ENCODE measurements at regions not wholly inside any gene's neighbourhood (a gene's known extent, or its start where the extent isn't known, plus 50 kb on each side); places are given as distances from the start of the nearest gene placed in this dataset.

DNA sequence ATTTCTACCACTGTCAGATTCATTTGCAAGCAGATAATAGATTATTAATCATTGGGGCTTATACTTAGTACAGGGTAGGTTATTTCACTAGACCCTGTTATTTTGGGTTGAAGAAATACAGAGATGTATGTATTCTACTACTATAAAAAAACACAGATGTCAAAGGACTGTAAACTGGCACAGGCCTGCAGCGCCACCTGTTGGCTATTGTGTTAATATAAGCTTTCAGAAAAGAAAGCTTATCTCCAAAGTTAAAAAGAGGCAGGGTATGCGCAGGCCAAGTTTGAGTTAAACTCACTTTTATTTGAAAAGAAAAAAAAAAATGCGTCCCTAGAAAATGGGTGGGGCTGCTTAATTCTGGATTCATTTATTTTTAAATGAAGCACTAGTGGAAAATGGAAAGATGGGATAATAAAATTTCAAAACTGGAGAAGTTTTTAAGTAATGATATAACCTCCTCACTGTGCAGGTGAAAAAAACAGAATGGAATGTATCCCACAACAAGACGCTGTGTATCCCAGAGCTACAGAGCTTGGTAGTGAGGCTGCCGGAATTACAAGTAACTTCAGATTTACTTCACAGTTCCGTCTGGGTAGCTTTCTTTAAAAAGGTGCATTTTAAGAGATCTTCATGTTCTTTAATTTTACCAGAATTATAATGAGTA, 407.2 kb upstream of the TGFBR2 start:
- no peaks in the 10 kb centered on the region for H3K36me3 ChIP-seq (ENCODE audit: control insufficient read depth, insufficient read depth, low read length)
- no peak overlapping the region for H3K9ac ChIP-seq (ENCODE audit: low read length)
- H3K4me3 ChIP-seq (ENCODE audit: low read length): no peak overlapping the region
- no peaks in the 10 kb centered on the region for H3K27me3 ChIP-seq (ENCODE audit: control insufficient read depth, insufficient read depth, low read length)
- no peak overlapping the region for H3K27ac ChIP-seq (ENCODE audit: low read depth, low read length)
- H3K4me1 ChIP-seq (ENCODE audit: control insufficient read depth, insufficient read depth, low read length): no peaks in the 10 kb centered on the region

DNA sequence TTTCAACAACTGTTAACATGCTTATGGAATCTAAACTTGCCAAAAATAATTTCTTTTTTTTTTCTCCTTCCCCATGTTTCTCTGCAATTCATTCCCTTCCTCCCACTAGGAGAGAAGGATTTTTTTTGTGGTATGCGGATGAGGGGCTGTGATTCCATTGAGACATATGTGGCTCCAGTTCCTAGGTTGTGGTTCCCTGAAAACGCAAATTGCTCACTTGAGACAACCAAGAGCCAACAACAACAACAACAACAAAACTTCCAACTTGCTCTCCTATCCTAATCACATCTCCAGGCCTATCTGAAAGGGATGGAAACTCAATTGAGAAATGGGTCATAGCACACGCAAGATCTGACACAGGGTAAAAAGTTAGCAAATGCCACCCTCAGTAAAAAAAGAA, 406.5 kb upstream of the TGFBR2 start:
- H3K36me3 ChIP-seq (ENCODE audit: control insufficient read depth, insufficient read depth, low read length): no peaks in the 10 kb centered on the region
- no peaks in the 10 kb centered on the region for H3K27me3 ChIP-seq (ENCODE audit: control insufficient read depth, insufficient read depth, low read length)
- no peak overlapping the region for H3K4me3 ChIP-seq (ENCODE audit: low read length)
- no peak overlapping the region for H3K27ac ChIP-seq (ENCODE audit: low read depth, low read length)
- no peak overlapping the region for H3K9ac ChIP-seq (ENCODE audit: low read length)
- no peaks in the 10 kb centered on the region for H3K4me1 ChIP-seq (ENCODE audit: control insufficient read depth, insufficient read depth, low read length)

DNA sequence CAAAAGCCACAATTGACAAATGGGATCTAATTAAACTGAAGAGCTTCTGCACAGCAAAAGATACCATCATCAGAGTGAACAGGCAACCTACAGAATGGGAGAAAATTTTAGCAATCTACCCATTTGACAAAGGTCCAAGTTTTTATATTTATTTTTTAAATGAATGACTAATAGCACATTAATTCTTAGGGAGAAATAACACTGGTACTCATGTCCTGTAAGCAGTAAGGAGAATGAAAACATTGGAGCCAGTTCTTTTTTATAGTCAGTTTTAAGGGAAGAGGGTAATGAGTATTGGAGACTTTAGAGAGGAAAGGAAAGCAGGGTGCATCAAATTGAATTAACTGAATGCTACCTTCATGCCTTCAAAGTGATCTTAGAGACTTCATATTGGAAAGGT, 404.7 kb upstream of the TGFBR2 start:
- Histone ChIP-seq H3K27me3 (ENCODE audit: control insufficient read depth, insufficient read depth, low read length) (no peaks in the 10 kb centered on the region), H3K4me1 (ENCODE audit: control insufficient read depth, insufficient read depth, low read length) (no peaks in the 10 kb centered on the region), H3K4me3 (ENCODE audit: low read length) (no peak overlapping the region), H3K9ac (ENCODE audit: low read length) (no peak overlapping the region), H3K27ac (ENCODE audit: low read depth, low read length) (no peak overlapping the region), H3K36me3 (ENCODE audit: control insufficient read depth, insufficient read depth, low read length) (no peaks in the 10 kb centered on the region)

GRCh38 chr3:30203301-30203700, 403.1 kb upstream of the TGFBR2 start:
- no peaks in the 10 kb centered on the region for H3K36me3 ChIP-seq (ENCODE audit: control insufficient read depth, insufficient read depth, low read length)
- no peaks in the 10 kb centered on the region for H3K27me3 ChIP-seq (ENCODE audit: control insufficient read depth, insufficient read depth, low read length)
- no peak overlapping the region for H3K27ac ChIP-seq (ENCODE audit: low read depth, low read length)
- H3K4me3 ChIP-seq (ENCODE audit: low read length): no peak overlapping the region
- H3K4me1 ChIP-seq (ENCODE audit: control insufficient read depth, insufficient read depth, low read length): no peaks in the 10 kb centered on the region
- H3K9ac ChIP-seq (ENCODE audit: low read length): no peak overlapping the region

GRCh38 chr3:30204126-30204525, 402.3 kb upstream of the TGFBR2 start:
- Histone ChIP-seq H3K27ac (ENCODE audit: low read depth, low read length) (no peak overlapping the region), H3K4me1 (ENCODE audit: control insufficient read depth, insufficient read depth, low read length) (no peaks in the 10 kb centered on the region)

DNA sequence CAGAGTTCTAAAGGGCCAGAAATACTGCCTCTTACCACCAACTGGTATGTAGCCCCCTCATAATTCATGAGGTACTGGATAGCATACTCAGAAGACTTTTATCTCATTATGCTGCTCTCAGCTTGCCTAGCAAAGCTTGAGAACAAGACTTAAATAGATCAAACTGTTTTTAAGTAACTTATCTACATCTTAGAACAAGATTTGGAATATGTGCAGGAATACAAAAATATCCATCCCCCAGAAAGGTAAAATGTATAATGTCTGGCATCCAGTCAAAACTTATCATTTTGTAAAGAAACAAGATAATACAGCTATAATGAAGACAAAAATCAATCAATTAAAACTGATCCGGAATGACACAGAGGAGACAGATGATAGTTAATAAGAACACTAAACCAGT, 400.4 kb upstream of the TGFBR2 start:
- Histone ChIP-seq H3K27ac (ENCODE audit: low read depth, low read length) (no peak overlapping the region), H3K9ac (ENCODE audit: low read length) (no peak overlapping the region), H3K4me3 (ENCODE audit: low read length) (no peak overlapping the region), H3K36me3 (ENCODE audit: control insufficient read depth, insufficient read depth, low read length) (no peaks in the 10 kb centered on the region), H3K4me1 (ENCODE audit: control insufficient read depth, insufficient read depth, low read length) (no peaks in the 10 kb centered on the region), H3K27me3 (ENCODE audit: control insufficient read depth, insufficient read depth, low read length) (no peaks in the 10 kb centered on the region)

More at GRCh38 chr3:30204126-30204525, 402.3 kb upstream of the TGFBR2 start:
- H3K9ac ChIP-seq (ENCODE audit: low read length): no peak overlapping the region
- H3K4me3 ChIP-seq (ENCODE audit: low read length): no peak overlapping the region
- no peaks in the 10 kb centered on the region for H3K27me3 ChIP-seq (ENCODE audit: control insufficient read depth, insufficient read depth, low read length)
- no peaks in the 10 kb centered on the region for H3K36me3 ChIP-seq (ENCODE audit: control insufficient read depth, insufficient read depth, low read length)

DNA sequence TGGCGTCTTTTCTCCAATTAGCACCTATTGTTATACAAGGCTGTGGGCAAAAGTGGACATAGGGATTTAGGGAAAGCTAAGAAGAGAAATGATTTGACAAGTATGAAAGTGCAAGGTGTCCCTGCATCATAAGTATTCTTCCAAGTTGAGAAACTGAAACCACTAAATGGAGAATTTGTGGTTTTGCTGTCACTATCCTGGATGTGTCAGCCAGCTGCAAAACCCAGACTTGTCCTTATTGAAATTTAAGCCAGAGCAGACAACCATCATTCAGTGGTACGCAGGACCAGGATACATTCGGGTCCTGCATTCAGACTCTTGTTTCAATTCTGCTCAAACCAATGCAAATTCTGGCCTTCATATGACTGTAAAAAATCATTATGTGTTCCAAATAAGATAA, 384.8 kb upstream of the TGFBR2 start:
- H3K4me3 ChIP-seq (ENCODE audit: low read length): no peak overlapping the region
- H3K27ac ChIP-seq (ENCODE audit: low read depth, low read length): no peak overlapping the region
- no peaks in the 10 kb centered on the region for H3K36me3 ChIP-seq (ENCODE audit: control insufficient read depth, insufficient read depth, low read length)
- H3K4me1 ChIP-seq (ENCODE audit: control insufficient read depth, insufficient read depth, low read length): no peaks in the 10 kb centered on the region
- H3K27me3 ChIP-seq (ENCODE audit: control insufficient read depth, insufficient read depth, low read length): no peaks in the 10 kb centered on the region
- no peak overlapping the region for H3K9ac ChIP-seq (ENCODE audit: low read length)

DNA sequence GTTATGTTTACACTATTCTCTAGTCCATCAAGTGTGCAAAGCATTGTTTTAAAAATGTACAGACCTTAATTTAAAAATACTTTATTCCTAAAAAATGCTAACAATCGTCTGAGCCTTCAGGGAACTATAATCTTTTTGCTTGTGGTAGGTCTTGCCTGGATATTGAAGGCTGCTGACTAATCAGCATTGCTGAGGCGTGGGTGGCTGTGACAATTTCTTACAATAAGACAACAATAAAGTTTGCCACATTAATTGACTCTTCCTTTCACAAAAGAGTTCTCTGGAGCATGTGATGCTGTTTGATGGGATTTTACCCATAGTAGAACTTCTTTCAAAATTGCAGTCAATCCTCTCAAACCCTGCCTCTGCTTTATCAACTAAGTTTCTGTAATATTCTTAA, 384.0 kb upstream of the TGFBR2 start:
- H3K9ac ChIP-seq (ENCODE audit: low read length): no peak overlapping the region
- no peak overlapping the region for H3K4me3 ChIP-seq (ENCODE audit: low read length)

DNA sequence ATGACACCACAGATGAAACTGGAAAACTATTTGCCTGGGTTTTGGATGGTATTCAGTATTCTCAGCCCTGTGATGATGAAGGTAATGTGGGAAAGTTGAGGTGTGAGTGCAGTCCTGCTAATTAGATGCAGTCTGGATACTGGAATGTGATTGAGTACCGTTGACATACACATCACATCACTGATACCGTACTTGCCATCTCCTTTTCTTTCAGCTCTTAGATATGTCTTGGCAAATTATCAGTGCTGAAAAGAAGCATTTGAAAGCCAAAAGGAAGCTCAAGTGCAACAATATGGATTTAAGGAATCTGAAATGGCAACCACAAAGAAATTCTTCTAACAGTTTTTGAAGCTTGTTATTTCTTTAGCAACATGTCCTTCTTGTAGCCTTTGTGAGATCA, 381.4 kb upstream of the TGFBR2 start:
- no peak overlapping the region for H3K4me3 ChIP-seq (ENCODE audit: low read length)
- H3K4me1 ChIP-seq (ENCODE audit: control insufficient read depth, insufficient read depth, low read length): no peaks in the 10 kb centered on the region
- no peaks in the 10 kb centered on the region for H3K27me3 ChIP-seq (ENCODE audit: control insufficient read depth, insufficient read depth, low read length)
- H3K9ac ChIP-seq (ENCODE audit: low read length): no peak overlapping the region
- H3K27ac ChIP-seq (ENCODE audit: low read depth, low read length): no peak overlapping the region
- no peaks in the 10 kb centered on the region for H3K36me3 ChIP-seq (ENCODE audit: control insufficient read depth, insufficient read depth, low read length)

More for the DNA sequence above, 384.0 kb upstream of the TGFBR2 start:
- Histone ChIP-seq H3K4me1 (ENCODE audit: control insufficient read depth, insufficient read depth, low read length) (no peaks in the 10 kb centered on the region), H3K36me3 (ENCODE audit: control insufficient read depth, insufficient read depth, low read length) (no peaks in the 10 kb centered on the region), H3K27me3 (ENCODE audit: control insufficient read depth, insufficient read depth, low read length) (no peaks in the 10 kb centered on the region), H3K27ac (ENCODE audit: low read depth, low read length) (no peak overlapping the region)

- H3K36me3 ChIP-seq (ENCODE audit: control insufficient read depth, insufficient read depth, low read length): no peaks in the 10 kb centered on the region
- H3K4me1 ChIP-seq (ENCODE audit: control insufficient read depth, insufficient read depth, low read length): no peaks in the 10 kb centered on the region
- no peak overlapping the region for H3K9ac ChIP-seq (ENCODE audit: low read length)
- no peak overlapping the region for H3K27ac ChIP-seq (ENCODE audit: low read depth, low read length)
- no peak overlapping the region for H3K4me3 ChIP-seq (ENCODE audit: low read length)
- no peaks in the 10 kb centered on the region for H3K27me3 ChIP-seq (ENCODE audit: control insufficient read depth, insufficient read depth, low read length)
Observed at GRCh38 chr3:30226601-30227151, 379.7 kb upstream of the TGFBR2 start.

DNA sequence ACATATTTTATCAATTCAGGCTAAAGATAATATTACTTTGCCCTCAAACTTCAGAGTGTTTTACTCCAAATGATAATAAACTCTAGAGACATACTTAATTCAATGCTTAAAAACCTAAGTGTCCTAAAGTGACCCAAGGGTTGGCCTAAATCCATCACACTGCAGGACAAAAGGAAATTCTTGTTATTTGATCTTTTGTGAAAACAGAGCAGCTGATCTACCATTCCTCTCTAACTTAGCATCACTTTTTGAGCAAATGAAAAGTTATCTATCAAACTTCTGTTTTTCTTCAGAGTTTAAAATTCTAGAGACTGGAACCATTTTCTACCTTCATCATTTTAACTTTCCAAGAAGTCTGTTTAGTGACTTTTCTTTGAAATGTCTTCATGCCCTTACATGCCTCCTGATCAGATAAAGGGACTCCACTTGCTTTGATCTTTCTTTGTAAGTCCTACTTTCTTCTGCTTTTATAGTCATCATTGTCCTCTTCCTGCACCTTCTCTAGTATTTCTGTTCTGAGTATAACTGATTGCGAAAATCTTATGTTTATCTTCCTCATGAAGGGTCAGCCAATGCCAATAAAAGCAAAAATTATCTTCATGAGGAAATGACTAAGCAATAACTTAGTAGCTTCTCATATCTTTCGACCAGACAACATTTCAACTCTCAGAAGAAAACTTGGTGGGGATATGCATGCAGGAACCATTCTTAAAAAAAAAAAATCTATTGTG, 378.7 kb upstream of the TGFBR2 start:
- H3K4me3 ChIP-seq (ENCODE audit: low read length): no peak overlapping the region
- H3K4me1 ChIP-seq (ENCODE audit: control insufficient read depth, insufficient read depth, low read length): no peaks in the 10 kb centered on the region
- H3K27ac ChIP-seq (ENCODE audit: low read depth, low read length): no peak overlapping the region

DNA sequence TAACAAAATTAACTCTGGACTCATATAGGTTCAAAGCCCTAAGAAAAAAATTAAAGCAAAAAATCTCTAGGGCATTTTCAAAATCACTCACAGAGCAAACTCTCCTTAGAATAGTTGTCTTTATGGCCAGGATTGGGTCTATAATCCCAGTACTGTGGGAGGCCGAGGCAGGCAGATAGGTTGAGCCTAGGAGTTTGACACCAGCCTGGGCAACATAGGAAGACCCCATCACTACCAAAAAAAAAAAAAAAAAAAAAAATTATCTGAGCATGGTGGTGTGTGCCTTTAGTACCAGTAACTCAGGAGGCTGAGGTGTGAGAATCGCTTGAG, 378.1 kb upstream of the TGFBR2 start:
- Histone ChIP-seq H3K27ac (ENCODE audit: low read depth, low read length) (no peak overlapping the region), H3K9ac (ENCODE audit: low read length) (no peak overlapping the region), H3K4me1 (ENCODE audit: control insufficient read depth, insufficient read depth, low read length) (no peaks in the 10 kb centered on the region), H3K36me3 (ENCODE audit: control insufficient read depth, insufficient read depth, low read length) (no peaks in the 10 kb centered on the region), H3K4me3 (ENCODE audit: low read length) (no peak overlapping the region), H3K27me3 (ENCODE audit: control insufficient read depth, insufficient read depth, low read length) (no peaks in the 10 kb centered on the region)

More for the DNA sequence above, 378.7 kb upstream of the TGFBR2 start:
- H3K27me3 ChIP-seq (ENCODE audit: control insufficient read depth, insufficient read depth, low read length): no peaks in the 10 kb centered on the region
- no peaks in the 10 kb centered on the region for H3K36me3 ChIP-seq (ENCODE audit: control insufficient read depth, insufficient read depth, low read length)
- no peak overlapping the region for H3K9ac ChIP-seq (ENCODE audit: low read length)

All from rectal smooth muscle tissue (tissue), 1 donor.